GM23248 (cell line): ENCODE measurements at regions not wholly inside any gene's neighbourhood (a gene's known extent, or its start where the extent isn't known, plus 50 kb on each side); places are given as distances from the start of the nearest gene placed in this dataset.

ENCODE experiments used
- DNase-seq: peaks from one replicate; pipeline ENCODE4 v3.0.0-alpha.2; 2015
- H2AFZ ChIP-seq: fragments of 200-600 bp; sonication (generic); 2 replicates; pipeline ENCODE4 v1.6.1; 2016; ENCODE audit warnings: antibody characterized with exemption
- H3F3A ChIP-seq: fragments of 200-600 bp; sonication (generic); 2 replicates; pipeline ENCODE4 v1.6.1; 2016; ENCODE audit warnings: mild to moderate bottlenecking, antibody characterized with exemption, mixed run types; ENCODE audit not compliant: insufficient read depth
- H3K27ac ChIP-seq: fragments of 200-600 bp; sonication (generic); 2 replicates; pipeline ENCODE4 v1.5.1; 2016; ENCODE audit warnings: mild to moderate bottlenecking
- H3K27me3 ChIP-seq: fragments of 200-600 bp; sonication (generic); replicated peaks from 2 replicates; pipeline ENCODE4 v1.6.1; 2016; ENCODE audit warnings: mild to moderate bottlenecking; ENCODE audit not compliant: insufficient read depth
- H3K36me3 ChIP-seq: fragments of 200-600 bp; sonication (generic); 2 replicates; pipeline ENCODE4 v1.6.1; 2016; ENCODE audit warnings: low read depth, mild to moderate bottlenecking
- H3K4me1 ChIP-seq: fragments of 200-600 bp; sonication (generic); 2 replicates; pipeline ENCODE4 v1.6.1; 2016; ENCODE audit warnings: mild to moderate bottlenecking; ENCODE audit not compliant: insufficient read depth
- H3K4me2 ChIP-seq: fragments of 200-600 bp; sonication (generic); one replicate; pipeline ENCODE4 v1.6.1; 2016; ENCODE audit warnings: mild to moderate bottlenecking; ENCODE audit not compliant: unreplicated experiment
- H3K4me3 ChIP-seq: fragments of 200-600 bp; sonication (generic); 2 replicates; pipeline ENCODE4 v1.5.1; 2016; ENCODE audit warnings: mild to moderate bottlenecking
- H3K79me2 ChIP-seq: fragments of 200-600 bp; sonication (generic); 2 replicates; pipeline ENCODE4 v1.6.1; 2016; ENCODE audit warnings: mild to moderate bottlenecking; ENCODE audit not compliant: insufficient read depth
- H3K9ac ChIP-seq: fragments of 200-600 bp; sonication (generic); 2 replicates; pipeline ENCODE4 v1.6.1; 2016; ENCODE audit warnings: mild to moderate bottlenecking
- H3K9me2 ChIP-seq: fragments of 200-600 bp; sonication (generic); 2 replicates; pipeline ENCODE4 v1.6.1; 2016; ENCODE audit warnings: mixed run types, mild to moderate bottlenecking, moderate library complexity; ENCODE audit not compliant: insufficient read depth
- H3K9me3 ChIP-seq: fragments of 200-600 bp; sonication (generic); one replicate; pipeline ENCODE4 v1.6.1; 2017; ENCODE audit warnings: low read depth
- H4K20me1 ChIP-seq: fragments of 200-600 bp; sonication (generic); 2 replicates; pipeline ENCODE4 v1.6.0; 2016; ENCODE audit not compliant: insufficient read depth
- EZH2 ChIP-seq: fragments of 200-600 bp; sonication (generic); IDR thresholded peaks from 2 replicates; pipeline ENCODE4 v1.6.1; 2018; ENCODE audit warnings: antibody characterized with exemption, mild to moderate bottlenecking; ENCODE audit not compliant: insufficient read depth, poor library complexity, severe bottlenecking
- EZH2phosphoT487 ChIP-seq: fragments of 200-600 bp; sonication (generic); IDR thresholded peaks from 2 replicates; pipeline ENCODE4 v1.6.1; 2018; ENCODE audit warnings: antibody characterized with exemption, moderate library complexity, mild to moderate bottlenecking, low read depth; ENCODE audit not compliant: insufficient read depth
- WGBS, 2 experiments: methylation state at CpG; one replicate each; pipeline ENCODE4 v1.1.6; 2015 to 2017; ENCODE audit warnings: low lambda C conversion rate in 2 of 2, low coverage in 1 of 2; ENCODE audit errors: missing lambda C conversion rate in 2 of 2; 5-methylcytosine and 5-hydroxymethylcytosine counted together
- in situ Hi-C: fragments of 300-500 bp; cut with MboI; formaldehyde crosslinking; loops from 2 replicates; pipeline ENCODE4 v1.15.0; 2020

DNA sequence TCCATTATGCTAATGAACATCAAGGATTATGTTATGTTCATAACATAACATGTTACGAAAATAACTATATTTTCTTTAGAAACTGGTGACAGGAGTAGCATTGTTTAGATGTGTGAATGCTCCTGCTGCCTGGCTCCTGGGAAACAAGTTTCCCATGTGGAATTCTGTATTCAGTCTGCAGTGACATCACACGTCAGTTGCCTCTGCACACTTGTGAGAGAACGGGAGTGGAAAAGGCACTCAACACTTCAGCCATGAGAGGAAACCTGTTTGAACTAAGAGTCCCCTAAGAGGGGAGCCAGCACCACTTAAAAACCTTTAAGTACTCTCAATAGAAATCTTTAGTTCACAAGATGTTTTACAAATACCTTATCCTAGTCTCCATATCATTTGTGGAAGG, 140.3 kb upstream of the FAM20C start:
- Histone ChIP-seq H2AFZ (no peak overlapping the region), H4K20me1 (no peaks in the 10 kb centered on the region), H3K9me3 (no peaks in the 10 kb centered on the region), H3K9me2 (no peaks in the 10 kb centered on the region), H3F3A (no peaks in the 10 kb centered on the region), H3K36me3 (no peaks in the 10 kb centered on the region), H3K27ac (no peak overlapping the region), H3K27me3 (peaks cover 11% of the 10 kb centered on the region; the same call in 1 of the 2 replicates), H3K4me1 (no peaks in the 10 kb centered on the region), H3K9ac (no peak overlapping the region), H3K4me3 (no peak overlapping the region), H3K79me2 (no peaks in the 10 kb centered on the region), H3K4me2 (no peak overlapping the region)
- in situ Hi-C loops: no loop called here
- TF ChIP-seq EZH2phosphoT487: no peak
- TF ChIP-seq EZH2: no peak
- DNase-seq: no peak
- 30 to 39% methylated on average over 3 of the region's 3 CpGs for WGBS, 2 experiments

DNA sequence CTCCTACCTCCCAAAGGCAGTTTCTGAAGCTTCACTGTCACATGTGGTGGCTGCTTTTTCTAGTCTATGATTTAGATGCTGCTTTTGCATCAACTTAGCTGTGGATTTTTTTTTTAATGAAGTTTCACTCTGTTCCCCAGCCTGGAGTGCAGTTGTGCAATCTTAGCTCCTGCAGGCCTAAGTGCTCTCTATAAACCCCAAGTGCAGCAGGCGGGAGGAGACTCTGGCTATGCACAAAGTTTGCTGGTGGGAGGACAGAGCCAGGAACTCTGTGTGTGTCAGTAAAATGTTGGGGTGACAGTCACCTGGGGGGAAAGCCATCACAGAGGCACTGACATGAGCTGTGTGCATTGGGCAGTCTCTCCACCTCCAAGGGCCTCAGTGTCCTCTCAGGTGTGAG, 138.8 kb upstream of the FAM20C start:
- Histone ChIP-seq H3K4me1 (no peaks in the 10 kb centered on the region), H3K27ac (no peak overlapping the region), H3K9me3 (no peaks in the 10 kb centered on the region), H4K20me1 (no peaks in the 10 kb centered on the region), H2AFZ (no peak overlapping the region), H3K27me3 (peaks cover 11% of the 10 kb centered on the region; the same call in 1 of the 2 replicates), H3K79me2 (no peaks in the 10 kb centered on the region), H3F3A (no peaks in the 10 kb centered on the region), H3K9me2 (no peaks in the 10 kb centered on the region), H3K36me3 (no peaks in the 10 kb centered on the region), H3K4me3 (no peak overlapping the region), H3K9ac (no peak overlapping the region), H3K4me2 (no peak overlapping the region)
- in situ Hi-C loops: no loop called here
- WGBS, 2 experiments: 50 to 52% methylated on average over 1 of the region's 1 CpG
- no peak for TF ChIP-seq EZH2phosphoT487
- no peak for TF ChIP-seq EZH2
- DNase-seq: no peak

DNA sequence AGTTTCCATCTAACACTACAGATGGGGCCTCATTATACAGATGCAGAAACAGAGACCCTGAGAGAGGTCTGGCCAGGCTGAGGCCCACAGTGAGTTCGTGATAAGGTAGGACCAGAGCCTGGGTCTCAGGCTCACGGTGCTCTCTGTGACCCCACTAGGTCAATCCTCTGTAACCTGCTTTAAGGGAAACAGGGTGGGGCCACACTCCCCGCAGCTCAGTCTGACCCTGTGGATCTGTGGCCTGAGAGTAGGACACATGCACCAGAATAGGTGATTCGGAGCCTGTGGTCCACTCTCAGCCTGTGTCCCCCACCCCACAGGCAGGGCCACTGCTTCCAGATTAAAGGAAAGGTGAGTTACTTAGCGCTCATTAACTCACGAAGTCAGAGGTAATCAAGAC, 137.8 kb upstream of the FAM20C start:
- no peak for DNase-seq
- H3F3A ChIP-seq: no peaks in the 10 kb centered on the region
- no peaks in the 10 kb centered on the region for H3K9me3 ChIP-seq
- no peaks in the 10 kb centered on the region for H4K20me1 ChIP-seq
- WGBS, 2 experiments: 45 to 56% methylated on average over 6 of the region's 6 CpGs
- no peaks in the 10 kb centered on the region for H3K4me1 ChIP-seq
- no peak overlapping the region for H3K27ac ChIP-seq
- no peak overlapping the region for H3K9ac ChIP-seq
- in situ Hi-C loops: no loop called here
- no peak overlapping the region for H2AFZ ChIP-seq
- no peaks in the 10 kb centered on the region for H3K36me3 ChIP-seq
- H3K79me2 ChIP-seq: no peaks in the 10 kb centered on the region
- peaks cover 11% of the 10 kb centered on the region; the same call in 1 of the 2 replicates for H3K27me3 ChIP-seq
- H3K4me3 ChIP-seq: no peak overlapping the region
- TF ChIP-seq EZH2phosphoT487: no peak
- TF ChIP-seq EZH2: no peak
- no peaks in the 10 kb centered on the region for H3K9me2 ChIP-seq
- H3K4me2 ChIP-seq: no peak overlapping the region

- Histone ChIP-seq H3K36me3 (no peaks in the 10 kb centered on the region), H3K4me2 (no peak overlapping the region), H3K79me2 (no peaks in the 10 kb centered on the region), H3K9me3 (no peaks in the 10 kb centered on the region), H3K4me3 (no peak overlapping the region), H3K4me1 (no peaks in the 10 kb centered on the region), H3K27ac (no peak overlapping the region), H4K20me1 (no peaks in the 10 kb centered on the region), H3K9me2 (no peaks in the 10 kb centered on the region), H3K27me3 (peaks cover 9% of the 10 kb centered on the region; the same call in 1 of the 2 replicates), H2AFZ (no peak overlapping the region), H3K9ac (no peak overlapping the region), H3F3A (no peaks in the 10 kb centered on the region)
- in situ Hi-C loops: no loop called here
- DNase-seq: no peak
- TF ChIP-seq EZH2phosphoT487 (no peak), EZH2 (no peak)
- WGBS, 2 experiments: 66 to 69% methylated on average over 9 of the region's 9 CpGs
Measured at GRCh38 chr7:55690-56248, 136.6 kb upstream of the FAM20C start.
